ENCODE measurements at regions not wholly inside any gene's neighbourhood (a gene's known extent, or its start where the extent isn't known, plus 50 kb on each side); places are given as distances from the start of the nearest gene placed in this dataset.

GRCh38 chr6:134853111-134854055, 96.5 kb downstream of the ALDH8A1 start:
- peak overlapping the region; percentile 29 to 52; a peak in 2 of 6 replicates for H3K27ac ChIP-seq
- peak overlapping the region; percentile 34; the same call in 1 of the 3 replicates for H3K4me2 ChIP-seq
- DNase-seq (ENCODE audit: low read depth in 1 of 2, low spot score in 1 of 2) (no peak), ATAC-seq (peak in 1 of 2 experiments; percentile 21; a peak in 1 of 6 replicates), FAIRE-seq (no peak)
- H3K4me1 ChIP-seq = peaks cover 16% of the 10 kb centered on the region; the same call in 2 of the 3 replicates
- 46% methylated on average over 7 of the region's 7 CpGs for WGBS (ENCODE audit: missing lambda C conversion rate)
- no peak overlapping the region for H3K4me3 ChIP-seq
- no peak for TF ChIP-seq CHD4 (IDR thresholded peaks at IDR 0.05; ENCODE audit: borderline replicate concordance)
- no peak for TF ChIP-seq TP53 (CRISPR knock-in tag; IDR thresholded peaks at IDR 0.05)
- CTCF ChIA-PET = interaction anchor here (0.7 to 1.9 kb wide), 7 partner anchors 8 to 87 kb away, joined by 3 to 7 read pairs (median 4); no protein-coding TSS in a partner anchor
- POLR2A ChIA-PET = no interaction called here
- no peaks in the 10 kb centered on the region for H3K9me3 ChIP-seq

DNA sequence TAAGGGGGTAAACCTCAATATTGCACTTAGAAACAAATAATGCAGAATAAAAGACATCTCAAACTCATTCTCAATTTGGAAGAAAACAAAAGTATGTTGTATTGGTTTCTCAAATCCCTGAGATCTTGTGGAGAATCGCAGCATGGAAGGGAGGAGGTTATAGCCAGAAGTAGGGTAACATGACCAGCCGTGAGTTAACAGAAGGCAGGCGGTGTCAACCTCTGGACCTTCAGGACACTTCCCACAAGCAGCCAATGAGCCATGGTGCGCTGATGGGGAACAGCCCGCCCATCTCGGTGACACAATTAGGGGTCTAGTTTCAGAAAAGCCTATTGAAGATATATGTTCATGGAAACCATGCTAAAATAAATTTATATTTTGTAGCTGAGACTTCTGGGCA, 98.4 kb downstream of the ALDH8A1 start:
- POLR2A ChIA-PET = no interaction called here

GRCh38 chr6:134850721-134851305, 99.1 kb downstream of the ALDH8A1 start:
- H3K27ac ChIP-seq = no peak overlapping the region; a peak in 1 of 6 replicates
- H3K4me3 ChIP-seq = no peak overlapping the region
- ChIA-PET CTCF (interaction anchor here (1.1 kb wide), 1 partner anchor 27 kb away, joined by 4 read pairs; no protein-coding TSS in a partner anchor), POLR2A (no interaction called here)
- no peak for FAIRE-seq
- no peak for ATAC-seq
- no peak overlapping the region for H3K4me2 ChIP-seq
- H3K4me1 ChIP-seq = peaks cover 16% of the 10 kb centered on the region; the same call in 2 of the 3 replicates
- 72% methylated on average over 11 of the region's 11 CpGs for WGBS (ENCODE audit: missing lambda C conversion rate)
- no peaks in the 10 kb centered on the region for H3K9me3 ChIP-seq
- no peak for DNase-seq (ENCODE audit: low read depth in 1 of 2, low spot score in 1 of 2)
- TF ChIP-seq FOXS1 (CRISPR knock-in tag; IDR thresholded peaks at IDR 0.05) (no peak), HOXB13 (CRISPR knock-in tag; IDR thresholded peaks at IDR 0.05; ENCODE audit: low read depth) (no peak), FOSL2 (IDR thresholded peaks at IDR 0.05) (no peak), FOSL2 (CRISPR knock-in tag; IDR thresholded peaks at IDR 0.05) (no peak), ATOH8 (CRISPR knock-in tag; IDR thresholded peaks at IDR 0.05; ENCODE audit: low read depth) (no peak), HOXA7 (CRISPR knock-in tag; IDR thresholded peaks at IDR 0.05) (no peak), TFCP2L1 (CRISPR knock-in tag; IDR thresholded peaks at IDR 0.05) (no peak), CHD2 (IDR thresholded peaks at IDR 0.05; ENCODE audit: low read length, partially characterized antibody) (no peak), KDM5A (IDR thresholded peaks at IDR 0.05) (no peak), RARB (CRISPR knock-in tag; IDR thresholded peaks at IDR 0.05) (no peak), JUNB (IDR thresholded peaks at IDR 0.05) (no peak)
- TF ChIP-seq, protein P1, sequence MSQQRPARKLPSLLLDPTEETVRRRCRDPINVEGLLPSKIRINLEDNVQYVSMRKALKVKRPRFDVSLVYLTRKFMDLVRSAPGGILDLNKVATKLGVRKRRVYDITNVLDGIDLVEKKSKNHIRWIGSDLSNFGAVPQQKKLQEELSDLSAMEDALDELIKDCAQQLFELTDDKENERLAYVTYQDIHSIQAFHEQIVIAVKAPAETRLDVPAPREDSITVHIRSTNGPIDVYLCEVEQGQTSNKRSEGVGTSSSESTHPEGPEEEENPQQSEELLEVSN (IDR thresholded peaks at IDR 0.05; ENCODE audit: borderline replicate concordance, low read depth) = no peak

More for the DNA sequence above, 98.4 kb downstream of the ALDH8A1 start:
- CTCF ChIA-PET = no interaction called here
- no peak overlapping the region for H3K4me2 ChIP-seq
- H3K27ac ChIP-seq = no peak overlapping the region; a peak in 1 of 6 replicates
- ATAC-seq (no peak), FAIRE-seq (no peak), DNase-seq (ENCODE audit: low read depth in 1 of 2, low spot score in 1 of 2) (no peak)
- 80% methylated on average over 6 of the region's 6 CpGs for whole genome bisulfite sequencing (ENCODE audit: missing lambda C conversion rate)
- peaks cover 16% of the 10 kb centered on the region; the same call in 2 of the 3 replicates for H3K4me1 ChIP-seq
- TF ChIP-seq HOXA7 (CRISPR knock-in tag; IDR thresholded peaks at IDR 0.05) = no peak
- TF ChIP-seq CBX8 (IDR thresholded peaks at IDR 0.05) = no peak
- no peak for TF ChIP-seq FOSB (CRISPR knock-in tag; IDR thresholded peaks at IDR 0.05)
- TF ChIP-seq, protein P1 (IDR thresholded peaks at IDR 0.05; ENCODE audit: borderline replicate concordance, low read depth) = no peak
- no peak for TF ChIP-seq MYC (IDR thresholded peaks at IDR 0.05; ENCODE audit: borderline replicate concordance, low read length)
- no peak for TF ChIP-seq HDAC2 (IDR thresholded peaks at IDR 0.05)
- TF ChIP-seq GATA3 (IDR thresholded peaks at IDR 0.05; ENCODE audit: borderline replicate concordance) = no peak
- TF ChIP-seq HES2 (IDR thresholded peaks at IDR 0.05) = no peak
- TF ChIP-seq KDM5A (IDR thresholded peaks at IDR 0.05) = no peak
- TF ChIP-seq, protein P2, sequence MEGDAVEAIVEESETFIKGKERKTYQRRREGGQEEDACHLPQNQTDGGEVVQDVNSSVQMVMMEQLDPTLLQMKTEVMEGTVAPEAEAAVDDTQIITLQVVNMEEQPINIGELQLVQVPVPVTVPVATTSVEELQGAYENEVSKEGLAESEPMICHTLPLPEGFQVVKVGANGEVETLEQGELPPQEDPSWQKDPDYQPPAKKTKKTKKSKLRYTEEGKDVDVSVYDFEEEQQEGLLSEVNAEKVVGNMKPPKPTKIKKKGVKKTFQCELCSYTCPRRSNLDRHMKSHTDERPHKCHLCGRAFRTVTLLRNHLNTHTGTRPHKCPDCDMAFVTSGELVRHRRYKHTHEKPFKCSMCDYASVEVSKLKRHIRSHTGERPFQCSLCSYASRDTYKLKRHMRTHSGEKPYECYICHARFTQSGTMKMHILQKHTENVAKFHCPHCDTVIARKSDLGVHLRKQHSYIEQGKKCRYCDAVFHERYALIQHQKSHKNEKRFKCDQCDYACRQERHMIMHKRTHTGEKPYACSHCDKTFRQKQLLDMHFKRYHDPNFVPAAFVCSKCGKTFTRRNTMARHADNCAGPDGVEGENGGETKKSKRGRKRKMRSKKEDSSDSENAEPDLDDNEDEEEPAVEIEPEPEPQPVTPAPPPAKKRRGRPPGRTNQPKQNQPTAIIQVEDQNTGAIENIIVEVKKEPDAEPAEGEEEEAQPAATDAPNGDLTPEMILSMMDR (IDR thresholded peaks at IDR 0.05) = no peak
- TF ChIP-seq FOSL2 (IDR thresholded peaks at IDR 0.05) = no peak
- TF ChIP-seq FOSL2 (CRISPR knock-in tag; IDR thresholded peaks at IDR 0.05) = no peak
- no peak for TF ChIP-seq RNF2 (IDR thresholded peaks at IDR 0.05; ENCODE audit: borderline replicate concordance, low read depth)
- TF ChIP-seq, protein P3, sequence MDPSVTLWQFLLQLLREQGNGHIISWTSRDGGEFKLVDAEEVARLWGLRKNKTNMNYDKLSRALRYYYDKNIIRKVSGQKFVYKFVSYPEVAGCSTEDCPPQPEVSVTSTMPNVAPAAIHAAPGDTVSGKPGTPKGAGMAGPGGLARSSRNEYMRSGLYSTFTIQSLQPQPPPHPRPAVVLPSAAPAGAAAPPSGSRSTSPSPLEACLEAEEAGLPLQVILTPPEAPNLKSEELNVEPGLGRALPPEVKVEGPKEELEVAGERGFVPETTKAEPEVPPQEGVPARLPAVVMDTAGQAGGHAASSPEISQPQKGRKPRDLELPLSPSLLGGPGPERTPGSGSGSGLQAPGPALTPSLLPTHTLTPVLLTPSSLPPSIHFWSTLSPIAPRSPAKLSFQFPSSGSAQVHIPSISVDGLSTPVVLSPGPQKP (IDR thresholded peaks at IDR 0.05; ENCODE audit: low read depth, low read length) = no peak
- TF ChIP-seq MAZ (IDR thresholded peaks at IDR 0.05; ENCODE audit: borderline replicate concordance, low read depth, low read length) = no peak
- no peak for TF ChIP-seq FOXS1 (CRISPR knock-in tag; IDR thresholded peaks at IDR 0.05)
- no peaks in the 10 kb centered on the region for H3K9me3 ChIP-seq
- H3K4me3 ChIP-seq = no peak overlapping the region
